SKM-1 (cell line): ENCODE measurements at regions not wholly inside any gene's neighbourhood (a gene's known extent, or its start where the extent isn't known, plus 50 kb on each side); places are given as distances from the start of the nearest gene placed in this dataset.

Experiments
- DNase-seq: peaks from one replicate; lab custom pipeline; 2025; ENCODE audit not compliant: unreplicated experiment; lab: John Stamatoyannopoulos, UW

DNA sequence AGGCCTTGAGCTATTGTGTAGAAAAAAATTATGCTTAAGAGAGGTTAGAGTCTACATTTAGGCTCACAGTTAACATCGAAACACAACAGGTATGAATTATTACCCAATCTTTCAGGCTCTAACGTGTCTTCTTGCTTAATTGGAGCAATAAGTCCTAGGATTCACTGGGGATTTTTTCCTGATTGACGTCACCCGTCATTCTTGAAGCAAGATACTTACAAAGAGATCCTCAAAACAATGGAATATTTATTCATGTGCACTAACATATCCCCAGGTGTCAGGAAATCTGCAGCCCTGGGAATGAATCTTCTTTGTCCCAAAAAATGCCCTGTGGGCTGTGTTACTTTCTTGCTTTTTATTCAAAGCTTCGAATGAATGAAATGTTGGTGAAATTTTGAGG is 413.5 kb downstream of the NFIB start:
- no peak for DNase-seq

DNA sequence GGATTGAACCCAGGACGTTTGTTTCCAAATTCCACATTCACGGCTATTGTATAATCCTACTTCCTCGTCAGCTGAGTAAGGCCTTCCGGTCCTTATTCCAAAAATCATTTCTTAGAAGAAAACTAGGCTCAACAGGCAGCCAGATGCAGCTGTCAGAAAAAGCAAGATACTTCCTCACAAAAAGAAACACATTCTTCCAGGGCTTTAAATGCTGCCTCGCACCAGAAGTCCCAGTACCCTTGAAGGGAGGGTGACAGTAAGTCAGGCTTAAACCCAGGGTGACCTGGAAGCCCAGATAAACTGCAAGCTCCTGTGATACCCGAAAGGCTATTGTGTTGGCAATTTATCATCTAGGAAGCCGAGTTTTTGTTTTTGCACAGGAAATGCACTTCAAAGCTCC is 414.0 kb downstream of the NFIB start:
- DNase-seq = no peak

DNA sequence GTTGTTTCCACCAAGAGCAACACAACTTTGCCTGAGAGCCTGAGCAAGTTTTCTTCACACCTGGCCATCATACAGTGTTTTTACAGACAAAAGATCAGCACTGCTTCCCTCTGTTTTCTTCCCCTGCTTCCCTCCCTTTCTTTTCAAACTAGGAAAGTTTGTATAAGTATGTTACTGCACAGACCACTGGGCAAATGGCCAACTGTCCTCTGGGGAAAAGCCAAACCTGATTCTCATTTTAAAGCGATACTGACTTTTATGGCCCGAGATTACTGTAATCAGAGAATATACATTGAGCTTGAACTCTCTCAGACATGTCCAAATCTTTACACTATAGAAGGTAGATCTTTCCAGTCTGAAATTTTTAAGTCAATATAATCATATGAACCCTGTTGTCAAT is 415.0 kb downstream of the NFIB start:
- DNase-seq = no peak

GRCh38 chr9:13896922-13897835 is 416.8 kb downstream of the NFIB start:
- no peak for DNase-seq

DNA sequence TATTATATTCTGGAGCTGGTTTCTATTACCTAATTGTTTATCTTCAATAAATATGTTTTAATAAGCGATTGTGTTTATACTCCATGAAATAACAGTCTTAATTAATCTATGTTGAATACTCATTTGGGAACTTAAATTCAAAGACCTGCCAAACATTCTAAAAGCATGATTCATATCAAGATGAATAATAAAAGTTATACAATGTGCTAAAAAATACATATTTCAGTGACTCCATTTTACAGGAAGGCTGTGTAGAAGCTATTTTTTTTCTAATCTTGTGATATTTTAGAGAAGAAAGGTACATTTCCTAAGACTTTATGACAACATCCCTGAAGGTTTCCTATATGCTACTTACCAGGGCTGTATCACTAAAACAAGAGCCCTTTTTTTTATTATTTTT is 417.9 kb downstream of the NFIB start:
- no peak for DNase-seq

GRCh38 chr9:13885258-13885657 is 428.7 kb downstream of the NFIB start:
- DNase-seq = no peak

GRCh38 chr9:13879981-13880380 is 434.0 kb downstream of the NFIB start:
- no peak for DNase-seq

- no peak for DNase-seq
Measured at GRCh38 chr9:13879011-13879410, 434.9 kb downstream of the NFIB start.

DNA sequence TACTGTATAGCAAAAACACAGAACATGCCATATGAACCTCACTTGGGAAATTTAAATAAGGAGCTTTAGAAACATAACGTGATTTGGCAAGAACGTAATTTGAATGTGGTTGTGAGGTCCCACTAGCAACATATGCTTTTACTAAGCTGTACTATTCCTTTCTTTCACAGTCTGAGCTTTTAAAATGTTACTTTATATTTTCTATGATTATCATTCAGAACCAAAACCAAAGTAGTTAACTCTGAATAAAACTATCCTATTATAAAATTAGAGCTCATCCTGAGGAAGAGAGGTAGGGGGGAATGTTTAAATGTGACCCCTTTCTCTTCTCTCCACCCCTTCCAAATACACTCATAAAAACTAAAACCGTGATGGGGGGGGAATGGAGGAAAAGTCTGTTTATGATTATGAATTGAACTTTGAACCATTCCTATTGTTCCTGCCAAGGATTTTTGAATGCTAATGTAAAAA is 435.7 kb downstream of the NFIB start:
- DNase-seq = no peak

DNA sequence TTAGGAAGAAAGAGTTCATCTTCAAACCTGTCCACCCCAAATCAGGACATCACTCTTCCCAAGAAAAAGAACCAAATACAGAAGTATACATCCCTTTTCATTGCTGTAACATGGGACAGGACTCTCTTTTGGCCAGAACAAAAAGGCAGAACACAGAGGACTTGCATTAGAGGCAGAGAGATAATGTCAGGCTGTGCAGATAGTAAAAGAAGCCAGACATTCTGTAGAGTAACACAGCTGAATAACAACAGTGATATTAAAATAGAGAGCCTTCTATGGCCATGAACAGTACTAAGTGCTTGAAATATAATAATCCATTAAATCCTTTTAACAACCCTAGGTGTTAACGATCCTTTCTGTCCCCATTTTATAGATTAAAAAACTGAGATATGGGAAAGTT is 437.2 kb downstream of the NFIB start:
- no peak for DNase-seq

DNA sequence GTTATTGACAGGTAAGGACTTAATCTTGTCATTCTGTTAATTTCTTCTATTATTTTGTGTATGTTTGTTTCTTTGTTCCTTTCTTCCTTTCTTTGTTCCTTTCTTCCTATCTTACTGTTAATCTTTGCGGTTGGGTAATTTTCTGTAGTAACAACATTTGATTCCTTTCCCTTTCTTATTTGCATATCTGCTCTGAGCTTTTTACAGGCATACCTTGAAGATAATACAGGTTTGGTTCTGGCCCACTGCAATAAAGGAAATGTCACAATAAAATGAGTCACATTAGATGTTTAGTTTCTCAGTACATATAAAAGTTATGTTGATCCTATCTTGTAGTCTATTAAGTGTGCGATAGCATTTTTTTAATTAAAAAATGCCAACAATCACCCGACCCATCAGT is 440.7 kb downstream of the NFIB start:
- DNase-seq = no peak

- DNase-seq = no peak
Measured at GRCh38 chr9:13868336-13868735, 445.6 kb downstream of the NFIB start.

- DNase-seq = no peak
Measured at GRCh38 chr9:13865869-13866268, 448.1 kb downstream of the NFIB start.

GRCh38 chr9:13863112-13863511 is 450.8 kb downstream of the NFIB start:
- DNase-seq = no peak

GRCh38 chr9:13862654-13863053 is 451.3 kb downstream of the NFIB start:
- DNase-seq = no peak

GRCh38 chr9:13860946-13861640 is 452.8 kb downstream of the NFIB start:
- DNase-seq = no peak

GRCh38 chr9:13860019-13860418 is 453.9 kb downstream of the NFIB start:
- no peak for DNase-seq

GRCh38 chr9:13857521-13857920 is 456.4 kb downstream of the NFIB start:
- DNase-seq = no peak

DNA sequence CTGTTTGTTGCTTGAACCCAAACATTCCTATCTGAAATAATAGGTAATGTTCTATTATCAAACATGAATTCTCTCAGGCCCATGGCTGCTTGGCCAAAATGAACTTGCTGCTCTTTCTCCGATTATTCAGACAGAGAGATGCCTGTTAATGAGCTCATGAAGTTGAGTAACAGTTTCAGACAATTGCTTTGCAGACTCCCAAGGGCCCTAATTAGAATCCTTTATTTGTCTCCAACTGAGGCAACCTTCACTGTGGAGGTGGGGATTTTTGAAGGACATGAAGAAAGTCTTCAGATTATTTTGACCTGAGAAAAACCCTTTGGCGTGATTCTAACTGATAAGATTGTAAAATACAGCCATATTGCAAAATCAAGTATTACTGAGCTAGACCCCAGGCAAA is 466.7 kb downstream of the NFIB start:
- no peak for DNase-seq

DNA sequence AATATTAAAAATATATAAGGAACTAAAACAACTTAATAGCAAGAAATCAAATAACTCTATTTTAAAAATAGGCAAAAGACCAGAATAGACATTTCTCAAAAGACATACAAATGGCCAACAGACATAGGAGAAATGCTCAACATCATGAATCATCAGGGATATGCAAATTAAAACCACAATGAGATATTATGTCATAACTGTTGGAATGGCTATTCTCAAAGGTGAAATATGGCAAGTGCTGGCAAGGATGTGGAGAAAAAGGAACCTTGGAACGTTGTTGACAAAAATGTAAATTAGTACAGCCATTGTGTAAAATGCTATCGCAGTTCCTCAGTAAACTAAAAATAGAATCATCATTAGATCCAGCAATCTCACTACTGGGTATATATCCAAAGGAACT is 468.5 kb downstream of the NFIB start:
- DNase-seq = no peak

GRCh38 chr9:13841746-13842462 is 472.0 kb downstream of the NFIB start:
- no peak for DNase-seq

DNA sequence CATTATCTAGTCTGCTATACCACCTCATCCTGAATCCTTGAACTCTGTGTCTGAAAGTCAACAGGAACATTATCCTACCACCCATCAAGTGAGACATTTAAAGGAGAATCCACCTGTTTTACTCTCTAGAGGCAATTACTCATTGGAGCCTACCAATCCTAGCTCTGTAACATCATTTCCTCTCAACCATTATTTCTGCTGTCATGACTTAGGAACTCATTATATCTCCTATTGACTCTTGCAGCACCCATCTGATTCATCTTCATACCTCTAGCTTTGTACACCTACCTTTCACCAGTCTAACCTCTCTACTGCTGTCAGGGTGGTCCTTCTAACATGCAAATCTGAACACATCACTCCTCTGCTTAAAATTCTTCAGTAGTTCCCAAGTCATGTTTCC is 481.5 kb downstream of the NFIB start:
- no peak for DNase-seq
